ENCODE measurements at regions not wholly inside any gene's neighbourhood (a gene's known extent, or its start where the extent isn't known, plus 50 kb on each side); places are given as distances from the start of the nearest gene placed in this dataset.

DNA sequence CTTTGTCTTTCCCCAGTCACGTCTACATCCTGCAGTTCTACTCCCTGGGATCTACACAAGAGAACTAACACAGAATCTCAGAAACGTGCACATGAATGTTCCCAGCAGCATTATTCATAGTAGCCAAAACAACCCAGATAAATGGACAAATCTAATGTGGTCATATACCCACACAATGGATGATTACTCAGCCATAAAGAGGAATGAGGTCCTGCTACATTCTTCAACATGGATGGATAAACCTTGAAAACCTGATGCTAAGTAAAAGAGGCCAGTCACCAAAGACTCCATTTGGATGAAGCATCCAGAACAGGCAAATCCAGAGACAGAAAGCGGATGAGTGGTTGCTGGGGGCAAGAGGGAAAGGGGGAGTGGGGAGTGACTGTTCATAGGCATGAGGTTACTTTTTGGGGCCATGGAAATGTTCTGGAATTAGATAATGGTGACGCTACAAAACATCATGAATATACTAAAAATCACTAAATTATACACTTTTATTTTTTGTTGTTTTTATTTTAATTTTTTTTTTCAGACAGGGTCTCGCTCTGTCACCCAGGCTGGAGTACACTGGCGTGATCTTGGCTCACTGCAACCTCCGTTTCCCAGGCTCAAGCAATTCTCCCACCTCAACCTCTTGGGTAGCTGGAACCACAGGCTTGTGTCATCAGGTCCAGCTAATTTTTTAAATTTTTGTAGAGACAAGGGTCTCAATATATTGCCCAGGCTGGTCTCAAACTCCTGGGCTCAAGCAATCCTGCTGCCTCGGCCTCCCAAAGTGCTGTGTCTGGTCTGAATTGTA, 50.8 kb upstream of the DSN1 start:
- Histone ChIP-seq H3K4me1 (replicated peaks) (peaks cover 7% of the 10 kb centered on the region), H3K36me3 (peaks cover 79% of the 10 kb centered on the region), H3K27ac (no peak overlapping the region), H3K27me3 (replicated peaks) (no peaks in the 10 kb centered on the region), H3K4me3 (no peak overlapping the region), H3K9me3 (replicated peaks) (no peaks in the 10 kb centered on the region)
- DNase-seq (ENCODE audit: low read depth in 1 of 2, low spot score in 2 of 2), result no peak

DNA sequence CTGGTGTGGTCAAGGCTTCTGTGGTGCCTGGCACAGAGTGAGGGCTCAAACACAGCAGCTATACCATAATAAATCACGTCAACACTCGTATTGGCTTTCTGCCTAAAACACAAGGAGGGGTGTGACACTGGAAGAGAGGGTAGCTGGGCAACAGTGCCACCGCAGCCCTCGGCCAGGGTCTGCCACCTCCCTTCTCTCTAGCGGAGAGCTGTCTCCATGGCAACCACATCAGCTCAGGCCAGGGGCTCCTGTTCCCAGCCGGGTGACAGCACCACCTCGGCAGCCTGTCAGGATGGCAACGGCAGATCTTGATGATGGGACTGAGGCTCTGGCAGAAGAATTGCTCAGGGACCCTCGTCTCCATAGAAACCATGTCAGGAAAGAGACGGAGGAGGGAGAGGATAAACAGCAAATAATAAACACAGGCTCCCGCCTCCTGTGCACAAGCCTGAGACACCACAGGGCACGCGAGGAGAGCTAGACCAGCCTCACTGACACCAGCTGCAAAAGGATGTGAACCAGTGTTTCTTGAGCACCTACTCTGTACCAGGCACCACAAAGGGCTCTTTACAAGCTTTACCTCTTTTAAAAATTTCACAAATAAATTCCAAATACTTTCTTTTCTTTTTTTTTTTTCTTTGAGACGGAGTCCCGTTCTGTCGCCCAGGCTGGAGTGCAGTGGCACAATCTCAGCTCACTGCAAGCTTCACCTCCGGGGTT, 50.4 kb upstream of the TLDC2 start:
- DNase-seq (ENCODE audit: low read depth in 1 of 2, low spot score in 2 of 2), result no peak
- no peak overlapping the region for H3K4me3 ChIP-seq
- no peak overlapping the region for H3K27ac ChIP-seq
- H3K27me3 ChIP-seq (replicated peaks), result no peaks in the 10 kb centered on the region
- no peaks in the 10 kb centered on the region for H3K9me3 ChIP-seq (replicated peaks)
- peaks cover 7% of the 10 kb centered on the region for H3K4me1 ChIP-seq (replicated peaks)
- peaks cover 77% of the 10 kb centered on the region for H3K36me3 ChIP-seq
